GM23338 (cell line): ENCODE measurements at regions not wholly inside any gene's neighbourhood (a gene's known extent, or its start where the extent isn't known, plus 50 kb on each side); places are given as distances from the start of the nearest gene placed in this dataset.

Experiments used
- CREB1 ChIP-seq: fragments of 250-450 bp; sonication (Bioruptor Pico); IDR thresholded peaks from 2 replicates; pipeline ENCODE4 v1.5.0; 2020; ENCODE audit warnings: low read depth, mild to moderate bottlenecking, moderate library complexity
- CTCF ChIP-seq, 2 experiments: fragments of 200-600 bp in 1 of 2; sonication (generic) in 1 of 2; conservative IDR thresholded peaks; 2 replicates each; pipeline versions ENCODE4 v1.5.1 to v1.6.1; 2016 to 2017; ENCODE audit warnings: antibody characterized with exemption in 2 of 2, low read depth in 2 of 2, mild to moderate bottlenecking in 2 of 2, moderate library complexity in 1 of 2
- ETS1 ChIP-seq: IDR thresholded peaks from 2 replicates; pipeline ENCODE4 v1.6.1; 2016; ENCODE audit warnings: antibody characterized with exemption
- EZH2 ChIP-seq: fragments of 200-600 bp; sonication (generic); IDR thresholded peaks from one replicate; pipeline ENCODE4 v1.8.0; 2017; ENCODE audit warnings: antibody characterized with exemption, mild to moderate bottlenecking, low read depth; ENCODE audit not compliant: unreplicated experiment
- JUNB ChIP-seq: IDR thresholded peaks from one replicate; pipeline ENCODE4 v1.6.1; 2016; ENCODE audit warnings: antibody characterized with exemption; ENCODE audit not compliant: unreplicated experiment
- NANOG ChIP-seq: IDR thresholded peaks from 2 replicates; pipeline ENCODE4 v1.6.1; 2016; ENCODE audit warnings: antibody characterized with exemption, borderline replicate concordance
- POLR2AphosphoS5 ChIP-seq: IDR thresholded peaks from 2 replicates; pipeline ENCODE4 v1.6.1; 2016; ENCODE audit warnings: antibody characterized with exemption, low read depth
- REST ChIP-seq: IDR thresholded peaks from one replicate; pipeline ENCODE4 v1.6.1; 2018; ENCODE audit warnings: antibody characterized with exemption; ENCODE audit not compliant: unreplicated experiment
- STAT1 ChIP-seq: IDR thresholded peaks from one replicate; pipeline ENCODE4 v1.6.1; 2016; ENCODE audit warnings: antibody characterized with exemption; ENCODE audit not compliant: unreplicated experiment

GRCh38 chr3:181956122-181956521, 244.4 kb downstream of the SOX2 start:
- no peak for TF ChIP-seq POLR2AphosphoS5
- no peak for TF ChIP-seq CTCF (conservative IDR thresholded peaks at IDR 0.05; ENCODE audit: low read depth in 2 of 2)
- no peak for TF ChIP-seq REST
- TF ChIP-seq NANOG: no peak
- TF ChIP-seq EZH2: no peak
- TF ChIP-seq STAT1: no peak
- TF ChIP-seq CREB1: no peak
- TF ChIP-seq ETS1: no peak
- TF ChIP-seq JUNB: no peak
